DND-41 (cell line): ENCODE measurements at regions not wholly inside any gene's neighbourhood (a gene's known extent, or its start where the extent isn't known, plus 50 kb on each side); places are given as distances from the start of the nearest gene placed in this dataset.
"Not testable (repeated sequence)": the region's sequence is repeated elsewhere in the genome, so short reads cannot be mapped to it uniquely, and the experiment has no call there.

ENCODE experiments used
- CTCF ChIP-seq: IDR thresholded peaks from 2 replicates; pipeline ENCODE4 v1.5.1; 2012; ENCODE audit warnings: borderline replicate concordance, low read length, moderate library complexity, mild to moderate bottlenecking; ENCODE audit not compliant: poor library complexity, severe bottlenecking; ENCODE audit errors: extremely low read depth
- EZH2 ChIP-seq: IDR thresholded peaks from 3 replicates; pipeline ENCODE4 v1.6.1; 2012; ENCODE audit warnings: borderline replicate concordance, low read depth, mild to moderate bottlenecking, moderate library complexity, low read length, inconsistent platforms; ENCODE audit not compliant: severe bottlenecking

DNA sequence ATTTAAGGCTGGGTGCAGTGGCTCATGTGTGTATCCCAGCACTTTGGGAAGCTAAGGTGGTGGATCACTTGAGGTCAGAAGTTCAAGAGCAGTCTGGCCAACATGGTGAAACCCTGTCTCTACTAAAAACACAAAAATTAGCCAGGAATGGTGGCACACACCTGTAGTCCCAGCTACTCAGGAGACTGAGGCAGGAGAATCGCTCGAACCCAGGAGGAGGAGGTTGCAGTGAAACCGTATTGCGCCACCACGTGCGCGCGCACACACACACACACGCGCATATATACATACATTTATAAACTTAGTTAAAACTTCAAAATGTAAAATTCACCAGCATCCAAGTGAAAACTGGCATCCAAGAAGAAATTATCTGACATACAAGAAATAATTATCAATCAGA, 753.7 kb upstream of the SLITRK5 start:
- TF ChIP-seq CTCF, EZH2: not testable (repeated sequence)
